Activated CD4-positive, alpha-beta T cell treated with anti-CD3 and anti-CD28 coated beads, Interleukin-2, amount 50 U/mL, for 16 hours (primary cell): ENCODE measurements at regions not wholly inside any gene's neighbourhood (a gene's known extent, or its start where the extent isn't known, plus 50 kb on each side); places are given as distances from the start of the nearest gene placed in this dataset.

Experiments
- DNase-seq: peaks from one replicate; pipeline ENCODE4 v3.0.0-alpha.2; 2020

DNA sequence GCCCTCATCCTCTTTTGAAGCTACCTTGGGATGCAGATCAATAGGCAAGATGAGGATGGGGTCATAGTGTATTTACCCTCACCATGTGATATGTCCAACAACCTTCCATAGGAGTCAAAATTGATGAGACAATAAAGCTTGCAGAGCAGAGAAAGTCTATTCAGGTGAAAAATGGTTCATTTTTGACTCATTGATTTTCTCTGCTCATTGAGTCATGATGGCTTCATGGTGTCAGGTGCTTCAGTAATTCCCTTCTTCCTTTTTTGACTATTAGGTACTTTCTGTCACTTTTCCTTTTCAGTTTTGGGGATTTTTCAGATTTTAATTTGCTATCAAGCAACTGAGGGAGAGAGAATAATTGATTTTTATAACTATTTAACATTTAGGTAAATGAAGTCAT lies 55.9 kb upstream of the IL2 start:
- DNase-seq, result peak; percentile 25

DNA sequence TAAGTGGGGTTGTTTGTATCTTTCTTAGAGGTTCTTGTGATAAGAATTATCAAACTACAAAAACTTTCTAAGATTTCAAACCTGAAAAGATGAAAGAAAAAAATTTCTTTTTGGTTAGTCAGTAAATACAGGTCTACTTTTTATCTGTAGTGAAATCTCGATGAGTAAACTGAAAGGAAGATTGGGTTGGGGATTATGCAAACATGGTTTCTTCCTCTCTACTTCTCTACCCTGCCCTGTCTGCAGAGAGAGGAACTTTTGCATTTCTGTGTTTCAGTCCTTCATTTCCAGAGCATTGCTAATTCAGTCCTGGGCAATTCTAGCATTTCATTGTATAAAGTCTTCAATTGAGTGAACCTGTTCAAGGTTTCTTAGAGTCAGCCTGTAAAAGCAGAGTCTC lies 51.6 kb upstream of the IL2 start:
- DNase-seq, result peak; percentile 69
